ENCODE measurements at regions not wholly inside any gene's neighbourhood (a gene's known extent, or its start where the extent isn't known, plus 50 kb on each side); places are given as distances from the start of the nearest gene placed in this dataset.

GRCh38 chr15:96266456-96266855 is 64.0 kb upstream of the NR2F2 start (continued):
- TF ChIP-seq EGR1 (IDR thresholded peaks at IDR 0.05; ENCODE audit: borderline replicate concordance, low read depth, low read length) (no peak), NRF1 (IDR thresholded peaks at IDR 0.05; ENCODE audit: low read depth, low read length) (no peak), JUN (IDR thresholded peaks at IDR 0.05; ENCODE audit: low read depth, low read length) (no peak), TCF12 (IDR thresholded peaks at IDR 0.05; ENCODE audit: low read depth, low read length) (no peak), GABPA (IDR thresholded peaks at IDR 0.05; ENCODE audit: borderline replicate concordance, insufficient read depth, low read length) (no peak)

Measured in H1 (cell line).